Suprapubic skin (tissue), 4 donors: ENCODE measurements at regions not wholly inside any gene's neighbourhood (a gene's known extent, or its start where the extent isn't known, plus 50 kb on each side); places are given as distances from the start of the nearest gene placed in this dataset.
"Not testable (repeated sequence)": the region's sequence is repeated elsewhere in the genome, so short reads cannot be mapped to it uniquely, and the experiment has no call there.

Experiments used
- DNase-seq, 2 donors: peaks; one replicate each; pipeline ENCODE4 v3.0.0-alpha.2; 2019; ENCODE audit warnings: low spot score in 2 of 2
- H3K27ac ChIP-seq: fragments of 200-600 bp; sonication (generic); one replicate; pipeline ENCODE4 v1.5.1; 2019
- H3K27me3 ChIP-seq: fragments of 200-600 bp; sonication (generic); one replicate; pipeline ENCODE4 v1.5.1; 2019
- H3K36me3 ChIP-seq: fragments of 200-600 bp; sonication (generic); one replicate; pipeline ENCODE4 v1.5.1; 2019
- H3K4me1 ChIP-seq: fragments of 200-600 bp; sonication (generic); one replicate; pipeline ENCODE4 v1.5.1; 2019
- H3K4me3 ChIP-seq: fragments of 200-600 bp; sonication (generic); one replicate; pipeline ENCODE4 v1.5.1; 2019; ENCODE audit warnings: mild to moderate bottlenecking
- H3K9me3 ChIP-seq: fragments of 200-600 bp; sonication (generic); one replicate; pipeline ENCODE4 v1.5.1; 2019
- CTCF ChIP-seq, 2 donors: fragments of 200-600 bp in 1 of 2; fragments of 450-650 bp in 1 of 2; sonication (generic) in 1 of 2; IDR thresholded peaks; one replicate each; pipeline ENCODE4 v1.5.1; 2016 to 2019; ENCODE audit warnings: antibody characterized with exemption in 2 of 2, mild to moderate bottlenecking in 1 of 2, moderate library complexity in 1 of 2
- EP300 ChIP-seq: sonication (generic); formaldehyde crosslinking; IDR thresholded peaks from one replicate; pipeline ENCODE4 v1.6.1; 2017; ENCODE audit warnings: antibody characterized with exemption
- POLR2A ChIP-seq, 2 donors: fragments of 450-650 bp; IDR thresholded peaks; one replicate each; pipeline ENCODE4 v1.6.1; 2017; ENCODE audit warnings: antibody characterized with exemption in 2 of 2, mild to moderate bottlenecking in 2 of 2, moderate library complexity in 2 of 2
- POLR2AphosphoS5 ChIP-seq, 3 donors: sonication (generic); formaldehyde crosslinking; IDR thresholded peaks; one replicate each; pipeline ENCODE4 v1.6.1; 2017; ENCODE audit warnings: antibody characterized with exemption in 3 of 3
- WGBS: methylation state at CpG from one replicate; pipeline ENCODE4 v1.1.5; 2018; 5-methylcytosine and 5-hydroxymethylcytosine counted together

GRCh38 chr7:17580141-17580540 lies 281.7 kb downstream of the AHR start:
- Histone ChIP-seq H3K4me3 (no peak overlapping the region), H3K36me3 (no peaks in the 10 kb centered on the region), H3K27ac (no peak overlapping the region), H3K4me1 (peaks cover 9% of the 10 kb centered on the region), H3K9me3 (no peaks in the 10 kb centered on the region), H3K27me3 (no peaks in the 10 kb centered on the region)
- DNase-seq: peak in 1 of 2 donors; percentile 73
- WGBS: 57% methylated on average over 3 of the region's 3 CpGs
- TF ChIP-seq POLR2A (IDR thresholded peaks at IDR 0.05) (no peak), EP300 (no peak), CTCF (IDR thresholded peaks at IDR 0.05) (no peak), POLR2AphosphoS5 (IDR thresholded peaks at IDR 0.05) (no peak)

DNA sequence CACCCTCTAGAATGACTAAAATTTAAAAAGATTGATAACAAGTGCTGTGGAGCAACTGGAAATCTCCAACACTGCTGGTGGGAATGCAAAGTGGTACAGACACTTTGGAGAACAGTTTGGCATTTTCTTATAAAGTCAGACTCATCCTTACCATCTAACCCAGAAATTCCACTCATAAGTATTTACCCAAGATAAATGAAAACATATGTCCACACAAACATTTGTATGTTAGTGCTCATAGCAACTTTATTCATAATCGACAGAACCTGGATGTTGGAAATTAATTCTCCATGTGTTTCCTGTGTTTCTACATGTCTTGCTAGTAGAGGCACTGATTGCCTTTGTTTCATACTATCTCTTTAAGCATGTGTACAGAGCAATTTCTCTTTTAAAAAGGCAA lies 282.4 kb downstream of the AHR start:
- TF ChIP-seq POLR2A (IDR thresholded peaks at IDR 0.05) (no peak), POLR2AphosphoS5 (IDR thresholded peaks at IDR 0.05) (no peak), CTCF (IDR thresholded peaks at IDR 0.05) (no peak), EP300 (no peak)
- WGBS: 56% methylated on average over 1 of the region's 1 CpG
- no peaks in the 10 kb centered on the region for H3K36me3 ChIP-seq
- peaks cover 9% of the 10 kb centered on the region for H3K4me1 ChIP-seq
- no peak overlapping the region for H3K27ac ChIP-seq
- no peak overlapping the region for H3K4me3 ChIP-seq
- no peaks in the 10 kb centered on the region for H3K9me3 ChIP-seq
- DNase-seq: no peak
- H3K27me3 ChIP-seq: no peaks in the 10 kb centered on the region

- DNase-seq: no peak
- H3K36me3 ChIP-seq: no peaks in the 10 kb centered on the region
- H3K4me3 ChIP-seq: no peak overlapping the region
- no peaks in the 10 kb centered on the region for H3K27me3 ChIP-seq
- WGBS: 56% methylated on average over 1 of the region's 1 CpG
- no peak overlapping the region for H3K27ac ChIP-seq
- no peaks in the 10 kb centered on the region for H3K9me3 ChIP-seq
- peaks cover 9% of the 10 kb centered on the region for H3K4me1 ChIP-seq
- TF ChIP-seq CTCF (IDR thresholded peaks at IDR 0.05) (no peak), EP300 (no peak), POLR2AphosphoS5 (IDR thresholded peaks at IDR 0.05) (no peak), POLR2A (IDR thresholded peaks at IDR 0.05) (no peak)
These were observed 282.8 kb downstream of the AHR start for GRCh38 chr7:17581301-17581700.

GRCh38 chr7:17582696-17583095 lies 284.2 kb downstream of the AHR start:
- peaks cover 13% of the 10 kb centered on the region for H3K4me1 ChIP-seq
- DNase-seq, H3K4me3 ChIP-seq, H3K36me3 ChIP-seq, H3K27me3 ChIP-seq, H3K9me3 ChIP-seq, H3K27ac ChIP-seq: not testable (repeated sequence)
- 90% methylated on average over 2 of the region's 2 CpGs for WGBS

DNA sequence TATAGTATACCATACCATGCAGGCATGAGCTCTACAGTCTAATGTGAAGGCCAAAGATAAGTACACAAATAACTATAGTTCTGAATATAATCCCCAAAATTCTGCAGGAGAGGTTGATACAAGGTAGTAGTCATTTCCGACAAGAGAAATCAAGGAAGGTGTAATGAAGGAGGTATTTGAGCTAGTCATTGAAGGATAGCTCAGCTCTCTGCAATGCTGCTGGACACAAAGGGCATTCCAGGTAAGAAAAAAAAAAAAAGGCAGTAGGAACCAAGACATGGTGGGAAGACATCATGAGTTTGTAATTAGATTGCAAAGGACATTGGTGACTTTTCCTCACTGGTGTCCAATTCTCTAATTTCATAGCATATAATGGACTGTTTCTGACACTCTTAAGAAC lies 285.3 kb downstream of the AHR start:
- DNase-seq: no peak
- H3K4me1 ChIP-seq: peaks cover 13% of the 10 kb centered on the region
- H3K9me3 ChIP-seq: no peaks in the 10 kb centered on the region
- 100% methylated on average over 1 of the region's 1 CpG for WGBS
- H3K4me3 ChIP-seq: no peak overlapping the region
- H3K36me3 ChIP-seq: no peaks in the 10 kb centered on the region
- no peaks in the 10 kb centered on the region for H3K27me3 ChIP-seq
- no peak overlapping the region for H3K27ac ChIP-seq
- TF ChIP-seq EP300: no peak
- no peak for TF ChIP-seq POLR2AphosphoS5 (IDR thresholded peaks at IDR 0.05)
- TF ChIP-seq POLR2A (IDR thresholded peaks at IDR 0.05): no peak
- TF ChIP-seq CTCF (IDR thresholded peaks at IDR 0.05): no peak

GRCh38 chr7:17584822-17585221 lies 286.4 kb downstream of the AHR start:
- TF ChIP-seq CTCF (IDR thresholded peaks at IDR 0.05): no peak
- TF ChIP-seq POLR2AphosphoS5 (IDR thresholded peaks at IDR 0.05): no peak
- TF ChIP-seq EP300: no peak
- TF ChIP-seq POLR2A (IDR thresholded peaks at IDR 0.05): no peak
- no peak for DNase-seq
- H3K9me3 ChIP-seq: no peaks in the 10 kb centered on the region
- no peak overlapping the region for H3K4me3 ChIP-seq
- H3K36me3 ChIP-seq: no peaks in the 10 kb centered on the region
- WGBS: 35% methylated on average over 1 of the region's 1 CpG
- H3K27me3 ChIP-seq: no peaks in the 10 kb centered on the region
- no peak overlapping the region for H3K27ac ChIP-seq
- H3K4me1 ChIP-seq: peaks cover 10% of the 10 kb centered on the region
